SK-N-SH (cell line): ENCODE measurements at regions not wholly inside any gene's neighbourhood (a gene's known extent, or its start where the extent isn't known, plus 50 kb on each side); places are given as distances from the start of the nearest gene placed in this dataset.

Experiments
- CTCF ChIA-PET: fragments of 300-600, 350-600 bp; formaldehyde crosslinking; extraction: SDS; loops from one replicate; lab custom pipeline; 2021; lab: Yijun Ruan, JAX
- POLR2A ChIA-PET: fragments of 350-600 bp; sonication (Branson Sonifier 250); formaldehyde crosslinking; extraction: SDS; loops from one replicate; lab custom pipeline; 2020; ENCODE audit warnings: antibody characterized with exemption, inconsistent platforms; lab: Yijun Ruan, JAX
- DNase-seq: peaks from one replicate; pipeline ENCODE4 v3.0.0; 2012
- H2AFZ ChIP-seq: fragments of 200-600 bp; sonication (generic); 2 replicates; pipeline ENCODE4 v1.8.1; 2016; ENCODE audit warnings: antibody characterized with exemption, mild to moderate bottlenecking, low read depth
- H3F3A ChIP-seq: fragments of 200-600 bp; sonication (generic); replicated peaks from 2 replicates; pipeline ENCODE3; 2016; ENCODE audit warnings: antibody characterized with exemption, mild to moderate bottlenecking; ENCODE audit not compliant: insufficient read depth
- H3K27ac ChIP-seq, 2 experiments: fragments of 200-500 bp in 1 of 2; fragments of 200-600 bp in 1 of 2; sonication (Bioruptor generic) in 1 of 2; sonication (generic), shearing (Covaris generic) in 1 of 2; 2 replicates each; pipeline versions ENCODE4 v1.5.1 to v1.6.1; 2014 to 2016; ENCODE audit warnings: low read depth in 2 of 2, inconsistent platforms in 1 of 2, low read length in 1 of 2, mild to moderate bottlenecking in 1 of 2, mixed read lengths in 1 of 2
- H3K27me3 ChIP-seq: fragments of 200-600 bp; sonication (generic), shearing (Covaris generic); 2 replicates; pipeline ENCODE4 v1.6.1; 2016; ENCODE audit warnings: mixed run types; ENCODE audit not compliant: insufficient read depth
- H3K36me3 ChIP-seq, 2 experiments: fragments of 200-500 bp in 1 of 2; fragments of 200-600 bp in 1 of 2; sonication (Bioruptor generic) in 1 of 2; sonication (generic) in 1 of 2; replicated peaks in 1 of 2; 2 replicates each; pipeline versions ENCODE3 to v1.5.1; 2014 to 2016; ENCODE audit warnings: low read length in 1 of 2, mild to moderate bottlenecking in 1 of 2; ENCODE audit not compliant: insufficient read depth in 2 of 2, control insufficient read depth in 1 of 2
- H3K4me1 ChIP-seq, 2 experiments: fragments of 200-500 bp in 1 of 2; fragments of 200-600 bp in 1 of 2; sonication (Bioruptor generic) in 1 of 2; sonication (generic), shearing (Covaris generic) in 1 of 2; 2 replicates each; pipeline versions ENCODE4 v1.5.1 to v1.6.1; 2014 to 2016; ENCODE audit warnings: low read depth in 1 of 2, low read length in 1 of 2, mixed run types in 1 of 2; ENCODE audit not compliant: insufficient read depth in 2 of 2, control insufficient read depth in 1 of 2
- H3K4me2 ChIP-seq: fragments of 200-600 bp; sonication (generic), shearing (Covaris generic); 2 replicates; pipeline ENCODE4 v1.6.1; 2017; ENCODE audit warnings: mixed run types
- H3K4me3 ChIP-seq, 2 experiments: fragments of 200-500 bp in 1 of 2; fragments of 200-600 bp in 1 of 2; sonication (Bioruptor generic) in 1 of 2; sonication (generic), shearing (Covaris generic) in 1 of 2; 2 replicates each; pipeline versions ENCODE4 v1.5.1 to v1.8.1; 2014 to 2016; ENCODE audit warnings: low read depth in 2 of 2, inconsistent platforms in 1 of 2, low read length in 1 of 2, mild to moderate bottlenecking in 1 of 2, mixed read lengths in 1 of 2, moderate library complexity in 1 of 2
- H3K79me2 ChIP-seq: fragments of 200-600 bp; sonication (generic); 2 replicates; pipeline ENCODE4 v1.8.1; 2017; ENCODE audit warnings: mild to moderate bottlenecking; ENCODE audit not compliant: insufficient read depth
- H3K9ac ChIP-seq: fragments of 200-600 bp; sonication (generic); 2 replicates; pipeline ENCODE4 v1.6.1; 2017; ENCODE audit warnings: mixed run types
- H3K9me2 ChIP-seq: fragments of 200-600 bp; sonication (generic); 2 replicates; pipeline ENCODE4 v1.6.1; 2017; ENCODE audit warnings: mixed run types
- H3K9me3 ChIP-seq: fragments of 200-600 bp; sonication (generic); 2 replicates; pipeline ENCODE4 v1.6.1; 2017; ENCODE audit warnings: mixed run types, mild to moderate bottlenecking, moderate library complexity
- H4K20me1 ChIP-seq: fragments of 200-600 bp; sonication (generic); 2 replicates; pipeline ENCODE4 v1.6.1; 2017; ENCODE audit warnings: mild to moderate bottlenecking, mixed run types; ENCODE audit not compliant: insufficient read depth
- EZH2phosphoT487 ChIP-seq: fragments of 200-600 bp; sonication (generic); IDR thresholded peaks from 2 replicates; pipeline ENCODE4 v1.6.1; 2017; ENCODE audit warnings: low read depth, mixed run types, mild to moderate bottlenecking, antibody characterized with exemption, moderate library complexity, borderline replicate concordance
- FOXJ3 ChIP-seq: sonication (generic); formaldehyde crosslinking; IDR thresholded peaks from 2 replicates; pipeline ENCODE4 v1.5.1; 2020; ENCODE audit warnings: mild to moderate bottlenecking, missing genetic modification reagents
- FOXM1 ChIP-seq: IDR thresholded peaks from 2 replicates; pipeline ENCODE4 v1.4.0; 2012; ENCODE audit warnings: low read depth, mild to moderate bottlenecking
- GABPA ChIP-seq: IDR thresholded peaks from 2 replicates; pipeline ENCODE4 v1.4.0; 2012; ENCODE audit warnings: low read depth, mild to moderate bottlenecking
- JUND ChIP-seq: IDR thresholded peaks from 2 replicates; pipeline ENCODE4 v1.4.0; 2012
- MEF2A ChIP-seq: IDR thresholded peaks from 2 replicates; pipeline ENCODE4 v1.4.0; 2012; ENCODE audit warnings: low read depth, borderline replicate concordance
- MXI1 ChIP-seq: IDR thresholded peaks from 2 replicates; pipeline ENCODE4 v1.6.1; 2012; ENCODE audit warnings: mild to moderate bottlenecking, low read depth, low read length, improper control_type of control experiment
- NFIC ChIP-seq: IDR thresholded peaks from 2 replicates; pipeline ENCODE4 v1.4.0; 2012; ENCODE audit warnings: borderline replicate concordance
- PBX3 ChIP-seq: IDR thresholded peaks from 2 replicates; pipeline ENCODE4; 2012
- RAD21 ChIP-seq: IDR thresholded peaks from 2 replicates; pipeline ENCODE4 v1.6.1; 2012; ENCODE audit warnings: mild to moderate bottlenecking, low read length
- RCOR1 ChIP-seq: fragments of 150-350 bp; IDR thresholded peaks from 2 replicates; pipeline ENCODE4 v1.6.1; 2017; ENCODE audit warnings: antibody characterized with exemption, low read length
- RFX5 ChIP-seq: IDR thresholded peaks from 2 replicates; pipeline ENCODE4 v1.6.1; 2012; ENCODE audit warnings: mild to moderate bottlenecking, improper control_type of control experiment, low read length
- RXRA ChIP-seq: IDR thresholded peaks from 2 replicates; pipeline ENCODE4 v1.4.0; 2012; ENCODE audit warnings: low read depth, mild to moderate bottlenecking, borderline replicate concordance
- SMC3 ChIP-seq: IDR thresholded peaks from 2 replicates; pipeline ENCODE4 v1.6.1; 2012; ENCODE audit warnings: low read depth, low read length, improper control_type of control experiment
- TEAD4 ChIP-seq: IDR thresholded peaks from 2 replicates; pipeline ENCODE4 v1.4.0; 2012; ENCODE audit warnings: mild to moderate bottlenecking, borderline replicate concordance; ENCODE audit not compliant: insufficient read depth
- USF2 ChIP-seq: fragments of 150-350 bp; IDR thresholded peaks from 2 replicates; pipeline ENCODE4 v1.6.1; 2017; ENCODE audit warnings: antibody characterized with exemption, low read length, low read depth, borderline replicate concordance
- YY1 ChIP-seq: IDR thresholded peaks from 2 replicates; pipeline ENCODE4 v1.4.0; 2012; ENCODE audit warnings: low read depth, mild to moderate bottlenecking
- WGBS: methylation state at CpG from one replicate; pipeline ENCODE4 v1.1.6; 2017; ENCODE audit warnings: low lambda C conversion rate; 5-methylcytosine and 5-hydroxymethylcytosine counted together
- TF ChIP-seq, protein P1 (sequence below): fragments of 150-350 bp; IDR thresholded peaks from 2 replicates; pipeline ENCODE4 v1.6.1; 2016; ENCODE audit warnings: mild to moderate bottlenecking, low read depth, low read length
- TF ChIP-seq, protein P2 (sequence below): fragments of 200-600 bp; sonication (generic); IDR thresholded peaks from 2 replicates; pipeline ENCODE4 v1.6.1; 2017; ENCODE audit warnings: antibody characterized with exemption, mild to moderate bottlenecking, moderate library complexity
- TF ChIP-seq, protein P3 (sequence below): IDR thresholded peaks from 2 replicates; pipeline ENCODE4 v1.4.0; 2012; ENCODE audit warnings: low read depth, borderline replicate concordance

- no peak overlapping the region for H2AFZ ChIP-seq
- no peaks in the 10 kb centered on the region for H3K79me2 ChIP-seq
- 0 out of 4 replicates have a peak, but pooled peaks cover 0 to 5% of the 10 kb centered on the region in 2 experiments for H3K4me1 ChIP-seq
- no peak overlapping the region for H3K27ac ChIP-seq
- ChIA-PET CTCF (no interaction called here), POLR2A (no interaction called here)
- H3K4me2 ChIP-seq: no peak overlapping the region
- no peaks in the 10 kb centered on the region for H3F3A ChIP-seq
- TF ChIP-seq RCOR1: no peak
- TF ChIP-seq, protein P1, sequence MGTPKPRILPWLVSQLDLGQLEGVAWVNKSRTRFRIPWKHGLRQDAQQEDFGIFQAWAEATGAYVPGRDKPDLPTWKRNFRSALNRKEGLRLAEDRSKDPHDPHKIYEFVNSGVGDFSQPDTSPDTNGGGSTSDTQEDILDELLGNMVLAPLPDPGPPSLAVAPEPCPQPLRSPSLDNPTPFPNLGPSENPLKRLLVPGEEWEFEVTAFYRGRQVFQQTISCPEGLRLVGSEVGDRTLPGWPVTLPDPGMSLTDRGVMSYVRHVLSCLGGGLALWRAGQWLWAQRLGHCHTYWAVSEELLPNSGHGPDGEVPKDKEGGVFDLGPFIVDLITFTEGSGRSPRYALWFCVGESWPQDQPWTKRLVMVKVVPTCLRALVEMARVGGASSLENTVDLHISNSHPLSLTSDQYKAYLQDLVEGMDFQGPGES: no peak
- TF ChIP-seq GABPA: no peak
- no peak for TF ChIP-seq YY1
- TF ChIP-seq FOXM1: no peak
- no peak for TF ChIP-seq EZH2phosphoT487
- TF ChIP-seq MEF2A: no peak
- TF ChIP-seq JUND: no peak
- TF ChIP-seq USF2: no peak
- TF ChIP-seq RAD21: no peak
- TF ChIP-seq TEAD4: no peak
- TF ChIP-seq RXRA: no peak
- no peak for TF ChIP-seq PBX3
- TF ChIP-seq, protein P2, sequence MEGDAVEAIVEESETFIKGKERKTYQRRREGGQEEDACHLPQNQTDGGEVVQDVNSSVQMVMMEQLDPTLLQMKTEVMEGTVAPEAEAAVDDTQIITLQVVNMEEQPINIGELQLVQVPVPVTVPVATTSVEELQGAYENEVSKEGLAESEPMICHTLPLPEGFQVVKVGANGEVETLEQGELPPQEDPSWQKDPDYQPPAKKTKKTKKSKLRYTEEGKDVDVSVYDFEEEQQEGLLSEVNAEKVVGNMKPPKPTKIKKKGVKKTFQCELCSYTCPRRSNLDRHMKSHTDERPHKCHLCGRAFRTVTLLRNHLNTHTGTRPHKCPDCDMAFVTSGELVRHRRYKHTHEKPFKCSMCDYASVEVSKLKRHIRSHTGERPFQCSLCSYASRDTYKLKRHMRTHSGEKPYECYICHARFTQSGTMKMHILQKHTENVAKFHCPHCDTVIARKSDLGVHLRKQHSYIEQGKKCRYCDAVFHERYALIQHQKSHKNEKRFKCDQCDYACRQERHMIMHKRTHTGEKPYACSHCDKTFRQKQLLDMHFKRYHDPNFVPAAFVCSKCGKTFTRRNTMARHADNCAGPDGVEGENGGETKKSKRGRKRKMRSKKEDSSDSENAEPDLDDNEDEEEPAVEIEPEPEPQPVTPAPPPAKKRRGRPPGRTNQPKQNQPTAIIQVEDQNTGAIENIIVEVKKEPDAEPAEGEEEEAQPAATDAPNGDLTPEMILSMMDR: no peak
- TF ChIP-seq, protein P3, sequence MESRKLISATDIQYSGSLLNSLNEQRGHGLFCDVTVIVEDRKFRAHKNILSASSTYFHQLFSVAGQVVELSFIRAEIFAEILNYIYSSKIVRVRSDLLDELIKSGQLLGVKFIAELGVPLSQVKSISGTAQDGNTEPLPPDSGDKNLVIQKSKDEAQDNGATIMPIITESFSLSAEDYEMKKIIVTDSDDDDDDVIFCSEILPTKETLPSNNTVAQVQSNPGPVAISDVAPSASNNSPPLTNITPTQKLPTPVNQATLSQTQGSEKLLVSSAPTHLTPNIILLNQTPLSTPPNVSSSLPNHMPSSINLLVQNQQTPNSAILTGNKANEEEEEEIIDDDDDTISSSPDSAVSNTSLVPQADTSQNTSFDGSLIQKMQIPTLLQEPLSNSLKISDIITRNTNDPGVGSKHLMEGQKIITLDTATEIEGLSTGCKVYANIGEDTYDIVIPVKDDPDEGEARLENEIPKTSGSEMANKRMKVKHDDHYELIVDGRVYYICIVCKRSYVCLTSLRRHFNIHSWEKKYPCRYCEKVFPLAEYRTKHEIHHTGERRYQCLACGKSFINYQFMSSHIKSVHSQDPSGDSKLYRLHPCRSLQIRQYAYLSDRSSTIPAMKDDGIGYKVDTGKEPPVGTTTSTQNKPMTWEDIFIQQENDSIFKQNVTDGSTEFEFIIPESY: no peak
- TF ChIP-seq MXI1: no peak
- no peak for TF ChIP-seq RFX5
- no peak for TF ChIP-seq NFIC
- no peak for TF ChIP-seq SMC3
- TF ChIP-seq FOXJ3: no peak
- no peaks in the 10 kb centered on the region for H4K20me1 ChIP-seq
- no peaks in the 10 kb centered on the region for H3K36me3 ChIP-seq
- H3K9me3 ChIP-seq: no peaks in the 10 kb centered on the region
- no peak overlapping the region for H3K4me3 ChIP-seq
- H3K9ac ChIP-seq: no peak overlapping the region
- 42% methylated on average over 8 of the region's 8 CpGs for WGBS
- no peaks in the 10 kb centered on the region for H3K27me3 ChIP-seq
- H3K9me2 ChIP-seq: no peaks in the 10 kb centered on the region
- DNase-seq: no peak
Observed at GRCh38 chr14:26925876-26926584, 328.2 kb upstream of the NOVA1 start.
